ENCODE measurements at regions not wholly inside any gene's neighbourhood (a gene's known extent, or its start where the extent isn't known, plus 50 kb on each side); places are given as distances from the start of the nearest gene placed in this dataset.
"Not testable (repeated sequence)": the region's sequence is repeated elsewhere in the genome, so short reads cannot be mapped to it uniquely, and the experiment has no call there.

GRCh38 chr14:31911160-31911559 is 165.9 kb upstream of the ARHGAP5 start:
- DNase-seq (ENCODE audit: low spot score) = no peak

GRCh38 chr14:31913370-31913769 is 163.7 kb upstream of the ARHGAP5 start:
- DNase-seq (ENCODE audit: low spot score) = no peak

DNA sequence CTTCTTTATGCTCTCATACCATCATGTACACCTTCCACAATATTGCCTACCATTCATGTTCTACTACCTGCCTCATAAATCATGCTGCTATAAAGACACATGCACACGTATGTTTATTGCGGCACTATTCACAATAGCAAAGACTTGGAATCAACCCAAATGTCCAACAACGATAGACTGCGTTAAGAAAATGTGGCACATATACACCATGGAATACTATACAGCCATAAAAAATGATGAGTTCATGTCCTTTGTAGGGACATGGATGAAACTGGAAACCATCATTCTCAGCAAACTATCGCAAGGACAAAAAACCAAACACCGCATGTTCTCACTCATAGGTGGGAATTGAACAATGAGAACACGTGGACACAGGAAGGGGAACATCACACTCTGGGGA is 158.8 kb upstream of the ARHGAP5 start:
- DNase-seq (ENCODE audit: low spot score) = not testable (repeated sequence)

DNA sequence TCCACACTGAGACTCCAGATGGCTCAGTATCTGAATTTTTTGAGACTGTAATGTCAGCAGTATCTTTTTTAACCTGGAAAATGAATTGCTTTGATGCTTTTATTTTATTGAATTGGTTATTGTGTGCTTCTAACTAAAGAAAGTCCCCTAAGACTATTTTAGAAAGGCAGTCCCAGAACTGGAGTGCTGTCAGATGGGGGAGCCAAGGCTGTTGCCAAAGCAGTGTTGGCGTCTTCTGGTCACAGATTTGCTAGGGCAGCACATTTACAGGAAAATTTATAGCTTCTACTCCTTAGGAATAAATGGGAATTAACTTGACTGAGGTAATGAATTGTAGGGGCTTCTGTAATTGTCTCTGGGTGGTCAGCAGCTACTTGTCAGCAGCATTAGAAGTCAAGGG is 157.1 kb upstream of the ARHGAP5 start:
- no peak for DNase-seq (ENCODE audit: low spot score)

DNA sequence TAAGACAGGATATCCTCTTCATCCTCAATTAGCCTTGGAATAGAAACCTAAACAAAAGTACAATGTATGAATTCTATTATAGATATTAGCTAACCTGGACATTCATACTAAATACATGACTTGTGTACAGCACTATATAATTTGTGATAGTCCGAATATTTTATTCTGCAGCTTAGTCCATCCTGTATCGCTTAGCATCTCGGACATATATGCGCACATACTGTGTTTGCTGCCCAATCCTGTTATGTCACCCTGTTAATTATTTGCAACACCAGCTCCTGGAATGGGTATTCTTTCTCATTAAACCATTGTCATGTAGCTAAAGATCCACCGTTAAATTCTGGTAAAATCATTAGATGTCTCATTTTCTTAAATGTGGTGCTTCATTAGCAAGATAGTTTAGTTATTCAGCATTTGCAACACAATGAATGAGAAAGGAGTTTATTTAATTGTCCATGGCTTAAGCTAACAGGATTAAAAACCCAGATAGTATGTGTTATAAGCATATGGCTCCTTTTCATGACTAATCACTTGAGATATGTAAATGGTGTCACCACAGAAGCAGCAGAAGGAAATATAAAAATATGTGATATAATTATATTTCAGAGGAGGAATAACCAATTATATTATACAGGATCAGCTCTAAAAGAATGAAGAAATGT is 156.0 kb upstream of the ARHGAP5 start:
- no peak for DNase-seq (ENCODE audit: low spot score)

DNA sequence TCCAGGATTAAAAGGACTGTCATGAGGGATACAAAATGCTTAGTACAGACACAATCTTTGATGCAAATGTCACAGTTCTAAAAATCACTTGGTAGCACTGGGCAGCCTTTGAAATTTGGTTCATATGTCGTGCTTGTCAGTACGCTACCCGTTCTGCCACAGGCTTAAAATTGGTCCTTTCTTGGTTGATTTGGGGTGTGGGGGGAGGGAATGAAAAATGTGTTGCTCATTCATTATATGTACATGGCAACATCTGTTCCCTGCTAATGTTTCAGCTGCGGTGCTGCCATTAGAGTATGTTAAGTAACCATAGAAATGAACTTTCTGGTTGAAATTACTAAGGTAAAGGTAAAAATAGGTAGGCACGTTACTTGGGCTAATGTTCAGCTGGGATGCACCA is 155.4 kb upstream of the ARHGAP5 start:
- DNase-seq (ENCODE audit: low spot score) = no peak

GRCh38 chr14:31926123-31926522 is 151.0 kb upstream of the ARHGAP5 start:
- no peak for DNase-seq (ENCODE audit: low spot score)

- no peak for DNase-seq (ENCODE audit: low spot score)
Observed at GRCh38 chr14:31926652-31927347, 150.3 kb upstream of the ARHGAP5 start.

DNA sequence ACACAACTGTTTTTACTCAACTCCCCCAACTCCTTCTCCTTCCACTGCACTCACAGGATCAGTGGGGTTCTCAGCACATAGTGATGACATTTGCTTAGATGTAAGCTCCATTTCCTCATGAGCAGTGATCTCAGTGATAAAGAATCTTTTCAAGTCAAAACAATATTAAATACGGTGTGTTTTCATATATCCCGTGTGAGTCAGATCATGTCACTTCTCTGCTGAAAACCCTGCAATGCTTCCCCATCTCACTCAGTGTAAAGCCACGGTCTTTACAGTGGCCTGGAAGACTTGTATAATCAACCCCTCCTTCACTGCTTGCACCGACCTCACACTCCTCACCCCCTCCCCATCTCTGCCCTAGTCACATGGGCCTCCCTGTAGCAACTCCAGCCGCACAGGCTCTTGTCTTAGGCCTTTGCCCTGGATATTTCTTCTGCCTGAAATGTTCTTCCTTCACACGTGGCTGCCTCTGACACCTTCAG is 149.7 kb upstream of the ARHGAP5 start:
- peak; percentile 90 for DNase-seq (ENCODE audit: low spot score)

DNA sequence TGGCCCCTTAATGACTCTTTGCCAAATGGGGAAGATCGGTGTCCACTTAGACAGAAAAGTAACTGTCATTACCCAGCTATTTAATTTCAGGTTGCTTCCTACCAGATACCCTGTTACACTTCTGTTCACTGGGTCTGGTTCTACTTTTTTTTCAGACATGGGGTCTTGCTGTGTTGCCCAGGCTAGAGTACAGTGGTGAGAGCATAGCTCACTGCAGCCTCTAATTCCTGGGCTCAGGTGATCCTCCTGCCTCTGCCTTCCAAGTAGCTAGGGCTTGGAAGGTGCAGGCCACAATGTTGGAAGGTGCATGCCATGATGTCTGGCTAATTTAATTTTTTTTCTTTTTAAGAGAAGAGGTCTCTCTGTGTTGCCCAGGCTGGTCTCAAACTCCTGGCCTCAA is 147.0 kb upstream of the ARHGAP5 start:
- DNase-seq (ENCODE audit: low spot score) = no peak

- DNase-seq (ENCODE audit: low spot score) = peak; percentile 67
Observed at GRCh38 chr14:31930493-31931240, 146.4 kb upstream of the ARHGAP5 start.

DNA sequence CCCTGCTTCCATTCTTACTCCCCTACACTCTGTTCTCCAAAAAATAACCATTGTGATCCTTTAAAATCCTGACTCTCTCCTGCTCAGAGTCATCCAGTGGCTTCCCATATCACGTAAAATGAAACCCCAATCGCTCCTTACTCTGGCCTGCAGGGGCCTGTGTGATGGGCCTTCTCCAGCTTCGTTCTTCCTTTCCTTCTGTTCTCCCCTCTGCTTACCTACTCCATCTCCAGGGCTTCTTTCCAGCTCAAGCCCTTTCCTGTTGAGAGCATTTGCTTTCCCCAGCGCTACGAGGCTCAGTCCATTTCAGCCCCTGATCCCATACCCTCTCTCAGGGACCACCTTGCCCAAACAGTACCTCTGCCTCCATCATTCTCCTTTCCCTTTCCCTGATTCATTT is 144.4 kb upstream of the ARHGAP5 start:
- DNase-seq (ENCODE audit: low spot score) = no peak

DNA sequence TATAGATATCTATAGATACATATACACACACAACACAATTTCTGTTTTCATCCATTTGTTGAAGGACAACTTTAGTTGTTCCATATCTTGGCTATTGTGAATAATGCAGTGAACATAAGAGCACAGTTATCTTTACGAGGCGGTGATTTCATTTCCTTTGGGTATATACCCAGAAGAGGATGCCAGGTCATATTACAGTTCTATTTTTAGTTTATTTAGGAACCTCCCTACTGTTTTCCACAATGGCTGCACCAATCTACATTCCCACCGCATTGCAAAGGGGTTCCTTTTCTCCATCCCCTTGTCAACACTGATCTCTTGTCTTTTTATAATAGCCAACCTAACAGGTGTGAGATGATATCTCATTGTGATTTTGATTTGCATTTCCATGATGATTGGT is 143.4 kb upstream of the ARHGAP5 start:
- DNase-seq (ENCODE audit: low spot score) = no peak

DNA sequence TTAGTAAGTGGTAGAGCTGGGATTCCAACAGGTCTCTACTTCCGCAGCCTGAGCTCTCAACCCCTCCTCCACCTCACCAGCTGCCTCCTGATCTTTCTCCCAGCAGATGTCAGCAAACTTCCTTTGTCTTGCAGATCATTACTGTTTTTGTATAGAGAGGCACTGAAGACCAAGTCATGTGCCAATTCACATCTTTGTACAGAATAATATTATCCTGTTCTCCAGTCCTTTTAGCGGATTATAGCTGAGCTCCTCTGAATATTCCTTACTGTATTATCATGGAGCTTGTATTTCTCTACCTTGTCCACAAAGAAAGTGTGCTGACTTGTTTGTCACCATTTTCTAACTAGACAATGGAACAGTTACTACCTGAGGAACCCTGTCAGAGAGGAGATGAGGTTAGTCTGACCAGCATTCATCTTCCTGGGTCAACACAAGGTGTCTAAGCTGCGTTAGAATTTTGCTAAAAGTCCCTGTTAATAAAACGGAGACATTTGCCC is 142.3 kb upstream of the ARHGAP5 start:
- peak; percentile 56 for DNase-seq (ENCODE audit: low spot score)

DNA sequence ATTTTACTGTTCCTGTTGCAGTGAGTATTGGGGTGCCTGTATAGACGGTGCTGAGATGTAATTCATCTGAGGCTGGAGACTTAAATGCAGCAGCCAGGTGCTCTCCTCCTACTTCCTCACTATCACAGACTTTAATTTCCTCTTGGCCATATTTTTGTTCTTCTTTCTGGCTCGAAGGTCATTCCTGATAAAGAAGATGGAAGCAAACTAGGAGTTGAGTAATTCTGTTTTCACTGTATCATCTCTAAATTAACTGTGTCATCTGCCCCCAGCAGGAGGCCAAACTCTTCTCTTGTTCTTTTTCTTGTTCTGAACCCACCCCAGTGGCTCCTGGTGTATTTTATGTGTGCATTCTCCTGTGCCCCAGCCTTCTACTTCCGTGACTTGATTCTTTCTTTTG is 141.7 kb upstream of the ARHGAP5 start:
- no peak for DNase-seq (ENCODE audit: low spot score)

DNA sequence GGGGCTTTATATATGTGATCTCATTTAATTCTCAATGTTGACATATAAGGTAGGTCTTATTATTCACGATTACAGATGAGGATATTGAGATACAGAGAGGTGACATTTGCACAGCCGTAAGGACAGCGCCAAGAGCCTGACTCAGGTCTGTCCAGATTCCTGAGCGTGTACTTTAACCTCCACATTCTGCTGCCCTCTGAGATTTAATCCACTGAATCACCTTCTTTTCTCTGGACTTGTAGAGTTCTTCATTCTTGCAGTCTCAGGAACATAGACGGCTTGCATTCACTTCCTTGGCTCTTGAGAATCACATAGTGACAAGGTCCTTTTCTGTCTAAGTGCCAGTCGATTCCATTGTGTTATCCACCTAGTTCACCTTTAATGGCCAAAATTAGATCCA is 141.0 kb upstream of the ARHGAP5 start:
- DNase-seq (ENCODE audit: low spot score) = no peak

GRCh38 chr14:31937730-31938346 is 139.3 kb upstream of the ARHGAP5 start:
- DNase-seq (ENCODE audit: low spot score) = peak; percentile 85

DNA sequence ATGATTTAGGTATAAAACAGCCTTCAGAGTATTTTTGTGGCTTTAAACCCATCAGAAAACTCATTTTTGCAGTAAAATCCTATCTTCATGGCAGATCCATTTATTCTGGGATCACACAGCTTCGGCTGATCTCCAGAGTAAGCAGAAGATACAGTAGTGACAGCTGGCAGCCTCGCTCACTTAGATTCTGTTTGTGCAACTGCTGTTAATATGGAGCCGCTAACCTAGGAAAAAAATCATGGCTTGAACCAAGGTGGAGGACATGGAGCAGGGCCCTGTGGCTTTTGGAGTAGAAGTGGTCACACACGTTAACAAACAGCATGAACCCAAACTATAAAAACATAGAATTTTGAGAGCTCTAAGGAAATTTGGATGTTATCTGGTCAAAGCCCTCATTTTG is 137.2 kb upstream of the ARHGAP5 start:
- DNase-seq (ENCODE audit: low spot score) = no peak

DNA sequence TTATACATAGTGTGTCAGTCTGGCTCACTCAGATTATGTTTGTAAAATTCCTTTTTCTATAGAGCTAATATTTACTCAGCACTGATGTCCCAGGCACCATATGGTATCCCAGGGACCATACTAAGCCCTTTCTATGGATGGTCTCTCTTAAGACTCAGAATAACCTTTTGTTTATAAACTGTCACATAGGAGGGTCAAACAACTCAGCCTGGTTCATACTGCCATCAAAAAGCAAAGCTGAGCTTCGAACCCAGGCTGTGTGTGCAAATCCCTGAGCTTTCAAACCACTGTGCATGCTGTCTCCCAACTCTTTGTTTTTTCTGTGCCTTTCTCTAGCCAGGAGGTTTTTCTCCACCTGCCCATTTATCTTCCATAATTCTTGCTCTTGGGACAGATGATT is 135.6 kb upstream of the ARHGAP5 start:
- no peak for DNase-seq (ENCODE audit: low spot score)

DNA sequence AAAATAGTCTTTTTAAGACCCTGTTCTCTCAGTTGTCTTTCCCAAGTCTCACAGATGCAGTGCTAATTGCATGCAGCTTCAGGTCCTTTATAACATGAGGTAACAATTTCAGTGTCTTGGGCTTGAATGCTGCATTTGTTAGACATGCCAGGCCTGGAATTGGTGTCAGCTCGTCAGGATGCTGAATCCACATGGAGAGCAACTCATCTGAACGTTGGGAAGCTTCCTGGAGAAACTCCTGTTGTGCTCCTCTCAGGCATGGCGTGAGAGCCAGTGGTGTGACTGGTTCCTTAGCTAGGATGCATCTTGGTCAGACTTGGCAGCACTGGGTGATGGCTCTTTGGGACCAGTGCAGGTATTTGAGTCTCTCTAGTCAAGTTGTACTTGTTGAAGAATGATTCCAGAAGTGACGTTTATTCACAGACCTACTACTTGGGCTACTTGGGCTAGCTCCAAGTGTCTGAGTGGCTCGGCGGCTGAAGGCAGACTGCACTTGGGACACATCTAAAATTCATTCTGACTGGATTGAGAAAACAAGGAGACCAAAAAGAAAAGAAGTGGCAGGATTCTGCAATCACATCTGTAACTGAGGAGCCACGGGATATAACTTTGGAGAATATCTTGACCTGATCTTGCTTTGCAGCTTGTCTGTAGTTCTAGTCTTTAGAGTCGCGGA is 134.8 kb upstream of the ARHGAP5 start:
- DNase-seq (ENCODE audit: low spot score) = peak; percentile 14

DNA sequence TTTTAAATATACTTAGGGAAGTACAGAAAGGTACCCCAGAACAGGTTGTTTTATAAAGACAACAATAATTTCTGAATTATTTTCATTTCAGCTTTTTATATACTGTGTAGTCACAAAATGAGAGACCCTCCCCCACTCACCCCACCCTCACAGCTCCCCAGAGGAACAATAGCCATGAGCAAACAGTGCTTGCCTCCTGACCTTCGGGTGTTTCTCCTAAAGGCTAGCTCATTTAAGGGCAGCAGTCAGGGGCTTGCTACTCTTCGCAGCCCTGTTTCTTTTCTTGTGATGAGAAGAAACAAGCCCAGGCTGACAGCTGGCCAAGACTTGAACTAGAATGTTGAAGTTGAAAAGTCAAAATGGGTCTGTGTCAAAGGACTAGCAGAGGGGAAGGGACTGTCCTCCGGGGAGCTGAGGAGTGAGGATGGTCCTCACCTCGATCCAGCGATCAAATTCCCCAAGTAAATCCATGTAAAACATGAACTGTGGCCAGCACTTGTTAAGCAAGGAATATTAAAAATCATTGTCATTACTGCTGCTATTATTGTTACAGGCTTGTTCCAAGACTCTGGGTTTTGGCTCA is 133.8 kb upstream of the ARHGAP5 start:
- DNase-seq (ENCODE audit: low spot score) = no peak

DNA sequence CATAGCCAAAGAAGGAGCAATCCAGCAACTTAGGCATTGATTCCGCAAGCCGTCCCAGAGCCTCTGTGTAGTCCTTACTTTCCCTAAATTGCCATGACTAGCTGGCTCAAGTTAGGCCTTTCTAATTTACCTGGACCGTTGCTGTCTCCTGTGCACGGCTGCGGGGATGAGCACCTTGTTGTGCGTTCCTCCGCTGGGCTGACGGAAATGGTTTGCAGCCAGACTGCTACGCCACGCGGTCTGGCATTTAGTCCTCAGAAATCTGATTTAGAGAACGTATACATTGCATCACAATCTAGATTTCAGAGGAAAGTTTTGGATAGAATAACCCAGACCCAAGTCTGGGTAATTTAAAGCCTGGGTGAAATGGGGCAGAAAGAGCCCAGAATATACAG is 133.2 kb upstream of the ARHGAP5 start:
- DNase-seq (ENCODE audit: low spot score) = no peak
